ENCODE measurements at regions not wholly inside any gene's neighbourhood (a gene's known extent, or its start where the extent isn't known, plus 50 kb on each side); places are given as distances from the start of the nearest gene placed in this dataset.
A peak's percentile ranks its signal among the peaks of the same experiment; 100 is the strongest.

- intact Hi-C loops (cut with DNase I): no loop called here
- ATAC-seq (no peak), DNase-seq (no peak)
- Histone ChIP-seq H3K9me3 (peaks cover 0 to 19% of the 10 kb centered on the region in 2 donors), H3K27me3 (no peaks in the 10 kb centered on the region), H3K36me3 (no peaks in the 10 kb centered on the region), H3K4me3 (no peak overlapping the region), H3K4me1 (no peaks in the 10 kb centered on the region), H3K27ac (no peak overlapping the region)
- TF ChIP-seq, protein P1, sequence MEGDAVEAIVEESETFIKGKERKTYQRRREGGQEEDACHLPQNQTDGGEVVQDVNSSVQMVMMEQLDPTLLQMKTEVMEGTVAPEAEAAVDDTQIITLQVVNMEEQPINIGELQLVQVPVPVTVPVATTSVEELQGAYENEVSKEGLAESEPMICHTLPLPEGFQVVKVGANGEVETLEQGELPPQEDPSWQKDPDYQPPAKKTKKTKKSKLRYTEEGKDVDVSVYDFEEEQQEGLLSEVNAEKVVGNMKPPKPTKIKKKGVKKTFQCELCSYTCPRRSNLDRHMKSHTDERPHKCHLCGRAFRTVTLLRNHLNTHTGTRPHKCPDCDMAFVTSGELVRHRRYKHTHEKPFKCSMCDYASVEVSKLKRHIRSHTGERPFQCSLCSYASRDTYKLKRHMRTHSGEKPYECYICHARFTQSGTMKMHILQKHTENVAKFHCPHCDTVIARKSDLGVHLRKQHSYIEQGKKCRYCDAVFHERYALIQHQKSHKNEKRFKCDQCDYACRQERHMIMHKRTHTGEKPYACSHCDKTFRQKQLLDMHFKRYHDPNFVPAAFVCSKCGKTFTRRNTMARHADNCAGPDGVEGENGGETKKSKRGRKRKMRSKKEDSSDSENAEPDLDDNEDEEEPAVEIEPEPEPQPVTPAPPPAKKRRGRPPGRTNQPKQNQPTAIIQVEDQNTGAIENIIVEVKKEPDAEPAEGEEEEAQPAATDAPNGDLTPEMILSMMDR (IDR thresholded peaks at IDR 0.05): no peak
Measured at GRCh38 chr4:45294464-45294863, 568.1 kb upstream of the GNPDA2 start.

GRCh38 chr4:45293335-45293734 is 567.0 kb upstream of the GNPDA2 start:
- DNase-seq: peak in 1 of 4 donors; percentile 3
- TF ChIP-seq, protein P1 (IDR thresholded peaks at IDR 0.05): no peak
- Histone ChIP-seq H3K27me3 (no peaks in the 10 kb centered on the region), H3K9me3 (peaks cover 0 to 19% of the 10 kb centered on the region in 2 donors), H3K27ac (no peak overlapping the region), H3K36me3 (no peaks in the 10 kb centered on the region), H3K4me3 (no peak overlapping the region), H3K4me1 (no peaks in the 10 kb centered on the region)
- intact Hi-C loops (cut with DNase I): no loop called here
- ATAC-seq: no peak

- Histone ChIP-seq H3K27me3 (no peaks in the 10 kb centered on the region), H3K4me3 (no peak overlapping the region), H3K36me3 (no peaks in the 10 kb centered on the region), H3K27ac (no peak overlapping the region), H3K9me3 (peaks cover 0 to 19% of the 10 kb centered on the region in 2 donors), H3K4me1 (no peaks in the 10 kb centered on the region)
- TF ChIP-seq, protein P1 (IDR thresholded peaks at IDR 0.05): no peak
- ATAC-seq: no peak
- DNase-seq: peak in 1 of 4 donors; percentile 22
- intact Hi-C loops (cut with DNase I): no loop called here
Measured at GRCh38 chr4:45292844-45293243, 566.5 kb upstream of the GNPDA2 start.

- Histone ChIP-seq H3K9me3 (peaks cover 0 to 2% of the 10 kb centered on the region in 2 donors), H3K27ac (no peak overlapping the region), H3K27me3 (no peaks in the 10 kb centered on the region), H3K4me1 (no peaks in the 10 kb centered on the region), H3K36me3 (no peaks in the 10 kb centered on the region), H3K4me3 (no peak overlapping the region)
- intact Hi-C loops (cut with DNase I): no loop called here
- DNase-seq (peak in 1 of 4 donors; percentile 39), ATAC-seq (no peak)
- TF ChIP-seq, protein P1 (IDR thresholded peaks at IDR 0.05): no peak
Measured at GRCh38 chr4:45284400-45285085, 558.2 kb upstream of the GNPDA2 start.

DNA sequence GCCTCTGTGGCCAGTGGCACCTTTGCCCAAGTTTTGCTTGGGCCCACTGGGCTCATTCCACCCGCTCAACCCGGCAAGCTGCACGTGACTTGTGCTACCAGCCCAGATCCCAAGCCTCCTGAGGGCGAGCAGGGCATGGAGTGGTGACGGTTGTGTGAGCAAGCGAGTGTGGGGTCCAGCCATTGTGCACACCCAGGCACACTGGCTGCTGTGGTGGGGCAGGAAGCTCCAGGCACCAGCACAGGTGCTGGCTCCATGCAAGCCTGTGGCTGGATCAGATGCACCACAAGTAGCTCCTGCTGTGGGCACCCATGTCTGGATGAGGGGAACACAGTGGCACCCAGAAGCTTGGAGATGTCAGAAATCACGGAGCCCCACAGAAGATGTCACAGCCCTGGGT is 557.0 kb upstream of the GNPDA2 start:
- intact Hi-C loops (cut with DNase I): no loop called here
- ATAC-seq: no peak
- H3K27ac ChIP-seq: no peak overlapping the region

More for the DNA sequence above, 557.0 kb upstream of the GNPDA2 start:
- H3K36me3 ChIP-seq: no peaks in the 10 kb centered on the region
- no peaks in the 10 kb centered on the region for H3K4me1 ChIP-seq
- DNase-seq: peak in 1 of 4 donors; percentile 53
- H3K4me3 ChIP-seq: no peak overlapping the region
- H3K9me3 ChIP-seq: peaks cover 0 to 2% of the 10 kb centered on the region in 2 donors
- TF ChIP-seq, protein P1 (IDR thresholded peaks at IDR 0.05): no peak
- no peaks in the 10 kb centered on the region for H3K27me3 ChIP-seq

Data from left lung (tissue), 4 donors.